T47D (cell line): ENCODE measurements at regions not wholly inside any gene's neighbourhood (a gene's known extent, or its start where the extent isn't known, plus 50 kb on each side); places are given as distances from the start of the nearest gene placed in this dataset.

Experiments
- DNase-seq, 2 experiments: peaks; one replicate each; pipeline versions ENCODE4 v3.0.0 to v3.0.0-alpha.2; 2011 to 2012; ENCODE audit warnings: low read depth in 1 of 2, low spot score in 1 of 2
- JUND ChIP-seq: IDR thresholded peaks from 2 replicates; pipeline ENCODE4 v1.6.1; 2012; ENCODE audit warnings: low read depth
- in situ Hi-C: cut with HindIII; loops from 2 replicates; pipeline ENCODE4 v1.10.0; 2016; ENCODE audit warnings: low sequenced_read_pairs, low pct_unique_long_range_greater_than_20kb

GRCh38 chr6:40803897-40804702, 216.9 kb upstream of the LRFN2 start:
- in situ Hi-C loops: no loop called here
- TF ChIP-seq JUND: no peak
- DNase-seq: no peak

GRCh38 chr6:40802481-40802880, 215.3 kb upstream of the LRFN2 start:
- DNase-seq: no peak
- in situ Hi-C loops: no loop called here
- no peak for TF ChIP-seq JUND

- in situ Hi-C loops: no loop called here
- DNase-seq: no peak
- no peak for TF ChIP-seq JUND
Observed at GRCh38 chr6:40799296-40800140, 212.4 kb upstream of the LRFN2 start.

- in situ Hi-C loops: no loop called here
- TF ChIP-seq JUND: no peak
- DNase-seq: no peak
Observed at GRCh38 chr6:40798069-40798770, 211.1 kb upstream of the LRFN2 start.

- in situ Hi-C loops: no loop called here
- no peak for DNase-seq
- TF ChIP-seq JUND: no peak
Observed at GRCh38 chr6:40796260-40797221, 209.4 kb upstream of the LRFN2 start.

GRCh38 chr6:40794586-40794985, 207.4 kb upstream of the LRFN2 start:
- TF ChIP-seq JUND: no peak
- in situ Hi-C loops: no loop called here
- no peak for DNase-seq

- DNase-seq: no peak
- TF ChIP-seq JUND: no peak
- in situ Hi-C loops: no loop called here
Observed at GRCh38 chr6:40792183-40792582, 205.0 kb upstream of the LRFN2 start.

GRCh38 chr6:40791004-40791403, 203.8 kb upstream of the LRFN2 start:
- in situ Hi-C loops: no loop called here
- no peak for DNase-seq
- no peak for TF ChIP-seq JUND

- no peak for DNase-seq
- in situ Hi-C loops: no loop called here
- TF ChIP-seq JUND: no peak
Observed at GRCh38 chr6:40788661-40789655, 201.8 kb upstream of the LRFN2 start.

- TF ChIP-seq JUND: no peak
- no peak for DNase-seq
- in situ Hi-C loops: no loop called here
Observed at GRCh38 chr6:40782355-40782754, 195.2 kb upstream of the LRFN2 start.

GRCh38 chr6:40780637-40781036, 193.5 kb upstream of the LRFN2 start:
- in situ Hi-C loops: no loop called here
- no peak for DNase-seq
- no peak for TF ChIP-seq JUND
